ENCODE measurements at regions not wholly inside any gene's neighbourhood (a gene's known extent, or its start where the extent isn't known, plus 50 kb on each side); places are given as distances from the start of the nearest gene placed in this dataset.
"Not testable (repeated sequence)": the region's sequence is repeated elsewhere in the genome, so short reads cannot be mapped to it uniquely, and the experiment has no call there.

- DNase-seq = no peak
Measured at GRCh38 chr13:90591260-90591926, 756.1 kb upstream of the MIR17HG start.

- no peak for DNase-seq
Measured at GRCh38 chr13:90591927-90592268, 755.6 kb upstream of the MIR17HG start.

DNA sequence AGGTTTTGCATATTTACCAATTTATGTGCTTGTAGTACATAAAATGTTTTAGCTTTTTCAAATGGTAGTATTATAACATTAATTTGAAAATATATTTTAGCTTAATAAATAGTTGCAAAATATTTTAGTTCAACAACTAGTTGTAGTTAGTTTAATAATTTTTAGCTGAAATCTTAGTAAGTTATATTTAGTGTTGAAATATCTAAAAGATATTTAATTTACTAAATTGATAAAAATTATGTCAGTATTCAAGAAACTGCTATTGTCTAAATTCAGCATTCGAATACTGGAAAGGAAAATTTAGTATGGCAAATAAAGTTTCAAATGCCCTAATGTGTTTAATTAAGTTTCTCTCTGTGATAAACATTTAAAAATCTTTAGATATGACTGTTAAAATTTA, 754.5 kb upstream of the MIR17HG start:
- DNase-seq = no peak

DNA sequence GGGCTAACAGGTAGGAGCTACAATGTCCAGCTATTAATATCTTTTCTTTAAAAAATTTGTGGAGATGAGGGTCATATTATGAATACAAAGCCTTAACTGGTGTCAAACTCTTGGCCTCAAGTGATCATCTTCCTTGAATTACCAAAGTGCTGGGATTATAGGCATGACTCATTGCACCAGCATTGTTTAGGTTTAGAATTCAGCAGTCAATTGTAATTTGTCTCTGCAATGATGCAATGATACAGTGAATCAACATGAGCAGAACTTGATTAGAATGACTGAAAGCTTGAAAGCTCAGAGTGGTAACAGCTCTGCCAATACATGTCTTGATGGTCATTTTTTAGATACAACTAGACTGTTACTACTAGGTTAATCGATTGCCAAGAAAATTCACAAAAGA, 752.8 kb upstream of the MIR17HG start:
- no peak for DNase-seq

DNA sequence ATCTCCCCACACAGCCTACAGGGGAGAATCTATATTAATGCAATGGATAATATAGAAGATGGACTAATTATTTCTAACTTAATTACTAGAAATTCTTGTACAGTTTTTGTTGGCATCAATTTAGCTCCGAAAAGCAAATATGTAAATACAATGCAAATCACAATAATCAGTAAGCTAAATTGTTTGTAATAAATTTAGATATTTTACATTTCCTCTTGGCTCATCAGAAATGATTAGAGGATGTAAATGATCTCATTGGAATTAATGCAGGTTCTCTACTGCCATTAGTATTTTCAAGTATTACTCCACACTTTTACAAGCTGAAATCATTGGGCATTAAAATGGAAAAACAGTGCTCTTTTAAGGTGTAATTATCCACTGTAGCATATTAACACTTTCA, 741.8 kb upstream of the MIR17HG start:
- no peak for DNase-seq

- not testable (repeated sequence) for DNase-seq
Measured at GRCh38 chr13:90606921-90607320, 740.6 kb upstream of the MIR17HG start.

DNA sequence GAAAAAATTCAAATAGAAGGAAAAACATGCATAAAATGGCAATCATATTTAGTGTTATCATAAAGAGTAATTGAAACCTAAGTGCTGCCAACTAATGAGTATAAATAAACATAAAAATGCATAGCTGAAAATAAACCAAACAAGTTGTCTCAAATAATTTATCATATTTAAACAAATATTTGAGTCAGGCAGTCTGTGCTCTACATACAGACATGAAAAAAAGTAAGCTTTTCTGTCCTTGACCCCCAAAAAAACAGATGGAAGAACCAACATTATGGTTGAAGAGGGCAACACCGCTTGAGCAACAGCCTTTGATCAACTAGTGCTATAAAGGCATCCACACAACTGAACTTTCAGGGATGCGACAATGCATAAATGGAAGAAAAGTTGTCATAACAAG, 735.1 kb upstream of the MIR17HG start:
- DNase-seq = no peak

- DNase-seq = no peak
Measured at GRCh38 chr13:90613076-90613795, 734.3 kb upstream of the MIR17HG start.

DNA sequence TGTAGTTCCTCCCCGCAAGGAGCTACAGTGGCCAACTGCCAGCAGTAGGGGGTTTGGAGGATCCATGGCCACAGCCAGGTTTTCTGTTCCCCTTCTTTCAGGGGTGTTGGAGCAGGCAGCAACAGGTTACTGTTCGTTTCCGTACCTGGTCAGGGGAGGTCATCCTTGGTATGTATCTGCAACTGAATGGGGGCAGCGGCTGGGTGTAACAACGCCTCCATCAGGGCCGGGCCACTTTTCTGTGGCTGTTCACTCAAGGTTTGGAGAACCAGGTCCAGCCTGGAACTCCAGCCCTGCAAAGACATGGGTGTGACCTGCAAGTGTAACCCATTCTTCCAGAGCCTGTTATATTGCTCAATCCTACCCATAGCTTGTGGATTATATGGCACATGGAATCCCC, 732.3 kb upstream of the MIR17HG start:
- DNase-seq = no peak

DNA sequence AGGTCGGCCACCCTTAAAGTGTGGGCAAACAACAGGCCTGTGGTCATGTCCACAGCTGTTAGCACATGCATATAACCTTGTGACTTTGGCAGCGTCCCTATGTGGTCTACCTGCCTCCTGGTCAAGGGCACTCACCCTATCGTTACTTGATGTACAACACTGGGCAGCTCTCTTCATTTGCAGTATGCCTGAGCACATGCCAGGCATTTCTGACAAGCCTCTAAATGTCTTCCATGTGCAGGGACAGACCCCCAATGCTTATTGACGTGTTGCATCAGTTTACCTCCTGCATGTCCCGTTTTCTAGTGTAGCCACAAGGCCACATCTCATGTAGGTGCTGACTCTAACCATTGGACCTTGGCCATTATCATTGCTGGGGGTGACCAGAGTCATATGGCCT, 731.7 kb upstream of the MIR17HG start:
- DNase-seq = no peak

DNA sequence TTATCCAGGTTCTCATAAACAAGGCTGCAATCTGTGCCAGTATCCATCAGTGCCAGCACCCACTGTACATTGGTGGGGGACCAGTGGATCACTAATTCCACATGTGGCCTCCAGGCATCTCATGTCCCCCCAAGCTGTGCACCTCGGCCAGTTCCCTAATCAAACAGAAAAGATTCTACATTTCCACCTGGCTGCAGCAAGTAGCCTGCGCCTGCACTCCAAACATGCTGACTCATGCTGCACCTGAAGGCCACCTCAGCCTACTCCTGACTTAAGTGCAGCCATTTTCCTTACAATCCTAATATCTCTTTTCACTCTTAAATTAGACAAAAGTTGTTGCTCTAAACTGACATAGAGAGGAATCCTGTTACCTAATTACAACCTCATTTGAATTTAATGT, 729.4 kb upstream of the MIR17HG start:
- no peak for DNase-seq

- DNase-seq = no peak
Measured at GRCh38 chr13:90622541-90622940, 724.9 kb upstream of the MIR17HG start.

DNA sequence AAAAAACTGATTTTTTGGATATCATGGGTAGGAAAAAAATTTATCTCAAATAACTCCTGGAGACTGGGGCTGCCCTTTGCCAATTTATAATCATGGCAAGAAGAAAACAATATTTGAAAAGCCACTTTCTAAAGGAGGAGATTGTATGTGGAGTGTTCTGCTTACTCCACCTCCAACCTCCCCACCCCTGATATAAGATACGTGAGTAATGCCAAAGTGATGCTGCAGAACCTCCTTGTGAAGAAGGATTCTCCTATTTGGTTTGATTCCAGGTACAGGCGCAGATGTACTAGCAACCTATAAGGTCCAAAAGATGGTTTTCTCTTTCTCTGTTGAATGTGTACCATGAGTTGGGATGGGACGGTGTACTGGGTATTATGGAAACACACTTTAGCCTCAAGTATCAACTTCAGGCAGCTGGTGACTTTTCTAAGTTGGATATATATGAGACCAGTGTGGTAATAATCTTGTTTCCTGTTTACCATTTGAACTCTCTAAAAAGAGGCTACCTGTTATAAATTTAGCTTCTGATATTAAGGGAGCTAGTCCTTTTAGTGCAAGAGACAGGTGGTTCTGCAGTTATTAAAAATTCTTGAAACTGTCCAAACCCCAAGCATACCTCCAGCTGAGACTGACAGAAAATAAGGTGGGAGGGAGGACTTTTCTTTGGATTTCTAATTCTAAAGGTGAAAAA, 724.0 kb upstream of the MIR17HG start:
- no peak for DNase-seq

DNA sequence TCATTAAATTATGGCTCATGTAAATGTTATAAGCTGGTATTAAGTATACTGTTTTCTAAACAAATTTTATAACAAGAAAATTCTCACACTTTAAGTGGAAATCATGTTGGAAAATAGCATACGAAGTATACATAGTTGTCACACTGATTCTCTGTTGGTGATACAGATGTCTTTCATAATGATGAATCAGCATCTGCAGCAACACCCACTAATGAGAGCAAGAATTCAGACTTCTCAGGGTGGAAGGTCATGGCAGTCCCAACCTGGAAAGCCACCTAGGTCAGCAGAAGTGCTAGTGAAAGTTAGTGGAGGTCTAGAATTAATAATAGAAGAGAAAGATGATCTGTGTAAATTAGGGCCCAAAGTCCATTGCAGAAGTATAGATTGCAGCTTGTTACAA, 719.7 kb upstream of the MIR17HG start:
- DNase-seq = no peak

GRCh38 chr13:90628471-90628870, 719.0 kb upstream of the MIR17HG start:
- DNase-seq = no peak

GRCh38 chr13:90630716-90631115, 716.8 kb upstream of the MIR17HG start:
- DNase-seq = no peak

GRCh38 chr13:90632184-90632583, 715.3 kb upstream of the MIR17HG start:
- no peak for DNase-seq

- DNase-seq = no peak
Measured at GRCh38 chr13:90633849-90634248, 713.6 kb upstream of the MIR17HG start.

DNA sequence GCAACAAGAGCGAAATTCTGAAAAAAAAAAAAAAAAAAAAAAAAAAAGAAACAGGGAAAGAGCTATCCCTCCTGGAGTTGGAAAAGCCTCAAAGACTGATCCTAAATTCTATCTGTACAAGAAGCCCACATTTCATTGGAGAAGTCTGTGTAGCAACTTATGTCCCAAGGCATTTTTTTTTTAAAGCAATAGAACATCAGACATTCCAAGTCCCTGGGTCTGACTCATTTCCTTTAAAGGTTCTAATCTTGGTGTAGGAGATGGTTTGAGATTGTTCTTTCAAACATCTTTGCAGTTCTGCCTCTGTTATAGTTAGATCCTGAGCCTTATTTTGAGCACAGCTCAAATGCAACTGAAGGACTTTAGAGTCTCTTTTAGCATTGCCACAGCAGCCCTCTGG, 706.5 kb upstream of the MIR17HG start:
- no peak for DNase-seq

DNA sequence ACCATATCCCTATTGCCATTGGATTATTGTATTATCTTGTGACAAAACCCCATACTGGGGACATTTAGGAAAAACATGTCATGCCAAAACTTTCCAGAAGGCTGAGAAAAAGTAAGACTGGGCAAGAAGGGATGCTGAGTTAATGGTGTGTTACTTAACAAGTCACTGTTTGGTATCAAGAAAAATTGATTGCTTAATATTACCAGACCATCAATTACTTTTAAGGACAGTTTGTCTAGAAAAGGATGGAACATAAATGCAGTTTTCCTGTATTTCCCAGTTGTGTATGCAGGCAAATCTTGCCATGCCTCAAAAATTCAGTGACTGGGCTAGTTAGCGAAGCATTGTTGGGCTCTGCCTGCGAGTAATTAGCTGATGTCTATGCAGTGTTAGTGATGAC, 705.6 kb upstream of the MIR17HG start:
- DNase-seq = no peak

DNA sequence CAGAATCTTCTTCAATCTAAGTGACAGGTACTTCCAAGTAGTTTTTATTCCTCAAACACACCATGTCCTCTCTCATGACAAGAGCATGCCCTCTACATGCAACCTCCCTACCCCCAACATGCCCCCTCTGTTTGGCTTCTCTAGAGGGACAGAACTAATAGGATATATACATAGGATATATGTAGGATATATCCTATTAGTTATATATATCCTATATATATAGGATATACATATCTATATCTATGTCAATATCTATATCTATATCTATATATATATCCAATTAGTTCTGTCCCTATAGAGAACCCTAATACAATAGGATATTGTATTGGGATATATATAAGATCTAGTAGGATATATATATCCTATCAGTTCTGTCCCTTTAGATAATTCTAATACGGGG, 701.9 kb upstream of the MIR17HG start:
- DNase-seq = no peak

- DNase-seq = no peak
Measured at GRCh38 chr13:90648497-90648896, 699.0 kb upstream of the MIR17HG start.

DNA sequence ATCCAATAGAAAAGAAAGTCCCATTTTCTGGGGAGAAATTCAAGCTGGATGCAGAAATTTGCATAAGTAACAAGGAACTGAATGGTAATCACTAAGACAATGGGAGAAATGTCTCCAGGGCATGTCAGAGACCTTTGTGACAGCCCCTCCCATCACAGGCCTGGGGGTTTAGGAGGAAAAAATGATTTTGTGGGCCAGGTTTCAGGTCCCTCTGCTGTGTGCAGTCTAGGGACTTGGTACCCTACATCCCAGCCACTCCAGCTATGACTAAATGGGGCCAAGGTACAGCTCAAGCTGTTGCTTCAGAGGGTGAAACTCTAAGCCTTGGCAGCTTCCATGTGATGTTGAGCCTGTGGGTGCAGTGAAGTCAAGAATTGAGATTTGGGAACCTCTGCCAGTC, 695.5 kb upstream of the MIR17HG start:
- DNase-seq = no peak

GRCh38 chr13:90654970-90655369, 692.5 kb upstream of the MIR17HG start:
- DNase-seq = no peak

All from NCI-H1417 treated with DMSO at 0.1 percent for 48 hours (cell line).